GM23338 (cell line): ENCODE measurements at regions not wholly inside any gene's neighbourhood (a gene's known extent, or its start where the extent isn't known, plus 50 kb on each side); places are given as distances from the start of the nearest gene placed in this dataset.

Experiments used
- ATAC-seq: fragments of 200-7000 bp; cut with Tn5 transposase; 3 replicates; pipeline ENCODE4 v1.9.1; 2020
- DNase-seq: peaks from one replicate; pipeline ENCODE4 v3.0.0-alpha.2; 2015; ENCODE audit warnings: low spot score
- H2AFZ ChIP-seq: fragments of 200-600 bp; sonication (generic); 2 replicates; pipeline ENCODE4 v1.8.0; 2016; ENCODE audit warnings: antibody characterized with exemption, mild to moderate bottlenecking, moderate library complexity
- H3F3A ChIP-seq: fragments of 200-600 bp; sonication (generic); replicated peaks from 2 replicates; pipeline ENCODE4 v1.8.0; 2017; ENCODE audit warnings: antibody characterized with exemption, mixed run types, low read depth
- H3K27ac ChIP-seq: fragments of 200-600 bp; sonication (generic); 2 replicates; pipeline ENCODE4 v1.6.1; 2016; ENCODE audit warnings: low read depth
- H3K27me3 ChIP-seq: fragments of 200-600 bp; sonication (generic); 2 replicates; pipeline ENCODE4 v1.8.0; 2016; ENCODE audit warnings: mild to moderate bottlenecking, mixed run types, moderate library complexity; ENCODE audit not compliant: insufficient read depth
- H3K36me3 ChIP-seq: fragments of 200-600 bp; sonication (generic); 2 replicates; pipeline ENCODE4 v1.8.0; 2016; ENCODE audit warnings: mild to moderate bottlenecking; ENCODE audit not compliant: insufficient read depth
- H3K4me1 ChIP-seq: fragments of 200-600 bp; sonication (generic); 2 replicates; pipeline ENCODE4 v1.8.0; 2016; ENCODE audit warnings: mild to moderate bottlenecking, moderate library complexity; ENCODE audit not compliant: insufficient read depth
- H3K4me2 ChIP-seq: fragments of 200-600 bp; sonication (generic); 2 replicates; pipeline ENCODE4 v1.7.1; 2017; ENCODE audit warnings: mixed run types
- H3K4me3 ChIP-seq: fragments of 200-600 bp; sonication (generic); 2 replicates; pipeline ENCODE4 v1.6.1; 2016; ENCODE audit warnings: mixed run types
- H3K79me2 ChIP-seq: fragments of 200-600 bp; sonication (generic); replicated peaks from 2 replicates; pipeline ENCODE4 v1.8.0; 2017; ENCODE audit warnings: mild to moderate bottlenecking; ENCODE audit not compliant: insufficient read depth
- H3K9me2 ChIP-seq: fragments of 200-600 bp; sonication (generic); 2 replicates; pipeline ENCODE4 v1.8.0; 2017; ENCODE audit not compliant: insufficient read depth
- H4K20me1 ChIP-seq: fragments of 200-600 bp; sonication (generic); replicated peaks from 2 replicates; pipeline ENCODE4 v1.8.0; 2017; ENCODE audit warnings: mild to moderate bottlenecking; ENCODE audit not compliant: insufficient read depth
- H3K27ac Mint-ChIP-seq: 2 replicates; pipeline ENCODE4 v1.8.0; 2020; ENCODE audit warnings: inconsistent platforms, mild to moderate bottlenecking, moderate library complexity, mixed read lengths
- H3K27me3 Mint-ChIP-seq: 3 replicates; pipeline ENCODE4 v1.8.0; 2022; ENCODE audit warnings: low read depth, mild to moderate bottlenecking, moderate library complexity, mixed read lengths, inconsistent platforms; ENCODE audit not compliant: insufficient read depth, poor library complexity
- H3K36me3 Mint-ChIP-seq: 3 replicates; pipeline ENCODE4 v1.8.0; 2021; ENCODE audit warnings: low read depth, mild to moderate bottlenecking, inconsistent platforms, moderate library complexity, mixed read lengths
- H3K4me1 Mint-ChIP-seq: 3 replicates; pipeline ENCODE4 v1.8.0; 2020; ENCODE audit warnings: mild to moderate bottlenecking, inconsistent platforms, mixed read lengths
- H3K4me3 Mint-ChIP-seq: 3 replicates; pipeline ENCODE4 v1.8.0; 2021; ENCODE audit warnings: moderate library complexity, mild to moderate bottlenecking, inconsistent platforms, mixed read lengths
- H3K9me3 Mint-ChIP-seq: 3 replicates; pipeline ENCODE4 v1.8.0; 2020; ENCODE audit warnings: moderate library complexity, mild to moderate bottlenecking, inconsistent platforms, mixed read lengths
- CREB1 ChIP-seq: fragments of 250-450 bp; sonication (Bioruptor Pico); IDR thresholded peaks from 2 replicates; pipeline ENCODE4 v1.5.0; 2020; ENCODE audit warnings: low read depth, mild to moderate bottlenecking, moderate library complexity
- CTCF ChIP-seq, 2 experiments: fragments of 200-600 bp in 1 of 2; sonication (generic) in 1 of 2; conservative IDR thresholded peaks; 2 replicates each; pipeline versions ENCODE4 v1.5.1 to v1.6.1; 2016 to 2017; ENCODE audit warnings: antibody characterized with exemption in 2 of 2, low read depth in 2 of 2, mild to moderate bottlenecking in 2 of 2, moderate library complexity in 1 of 2
- REST ChIP-seq: IDR thresholded peaks from one replicate; pipeline ENCODE4 v1.6.1; 2018; ENCODE audit warnings: antibody characterized with exemption; ENCODE audit not compliant: unreplicated experiment
- ZNF114 ChIP-seq: fragments of 250-450 bp; sonication (Bioruptor Pico); IDR thresholded peaks from 2 replicates; pipeline ENCODE4 v1.5.0; 2020; ENCODE audit warnings: mild to moderate bottlenecking, moderate library complexity
- TF ChIP-seq, protein P1 (sequence below): fragments of 250-450 bp; sonication (Bioruptor Pico); IDR thresholded peaks from 2 replicates; pipeline ENCODE4 v1.5.0; 2020; ENCODE audit warnings: mild to moderate bottlenecking, moderate library complexity

- TF ChIP-seq, protein P1, sequence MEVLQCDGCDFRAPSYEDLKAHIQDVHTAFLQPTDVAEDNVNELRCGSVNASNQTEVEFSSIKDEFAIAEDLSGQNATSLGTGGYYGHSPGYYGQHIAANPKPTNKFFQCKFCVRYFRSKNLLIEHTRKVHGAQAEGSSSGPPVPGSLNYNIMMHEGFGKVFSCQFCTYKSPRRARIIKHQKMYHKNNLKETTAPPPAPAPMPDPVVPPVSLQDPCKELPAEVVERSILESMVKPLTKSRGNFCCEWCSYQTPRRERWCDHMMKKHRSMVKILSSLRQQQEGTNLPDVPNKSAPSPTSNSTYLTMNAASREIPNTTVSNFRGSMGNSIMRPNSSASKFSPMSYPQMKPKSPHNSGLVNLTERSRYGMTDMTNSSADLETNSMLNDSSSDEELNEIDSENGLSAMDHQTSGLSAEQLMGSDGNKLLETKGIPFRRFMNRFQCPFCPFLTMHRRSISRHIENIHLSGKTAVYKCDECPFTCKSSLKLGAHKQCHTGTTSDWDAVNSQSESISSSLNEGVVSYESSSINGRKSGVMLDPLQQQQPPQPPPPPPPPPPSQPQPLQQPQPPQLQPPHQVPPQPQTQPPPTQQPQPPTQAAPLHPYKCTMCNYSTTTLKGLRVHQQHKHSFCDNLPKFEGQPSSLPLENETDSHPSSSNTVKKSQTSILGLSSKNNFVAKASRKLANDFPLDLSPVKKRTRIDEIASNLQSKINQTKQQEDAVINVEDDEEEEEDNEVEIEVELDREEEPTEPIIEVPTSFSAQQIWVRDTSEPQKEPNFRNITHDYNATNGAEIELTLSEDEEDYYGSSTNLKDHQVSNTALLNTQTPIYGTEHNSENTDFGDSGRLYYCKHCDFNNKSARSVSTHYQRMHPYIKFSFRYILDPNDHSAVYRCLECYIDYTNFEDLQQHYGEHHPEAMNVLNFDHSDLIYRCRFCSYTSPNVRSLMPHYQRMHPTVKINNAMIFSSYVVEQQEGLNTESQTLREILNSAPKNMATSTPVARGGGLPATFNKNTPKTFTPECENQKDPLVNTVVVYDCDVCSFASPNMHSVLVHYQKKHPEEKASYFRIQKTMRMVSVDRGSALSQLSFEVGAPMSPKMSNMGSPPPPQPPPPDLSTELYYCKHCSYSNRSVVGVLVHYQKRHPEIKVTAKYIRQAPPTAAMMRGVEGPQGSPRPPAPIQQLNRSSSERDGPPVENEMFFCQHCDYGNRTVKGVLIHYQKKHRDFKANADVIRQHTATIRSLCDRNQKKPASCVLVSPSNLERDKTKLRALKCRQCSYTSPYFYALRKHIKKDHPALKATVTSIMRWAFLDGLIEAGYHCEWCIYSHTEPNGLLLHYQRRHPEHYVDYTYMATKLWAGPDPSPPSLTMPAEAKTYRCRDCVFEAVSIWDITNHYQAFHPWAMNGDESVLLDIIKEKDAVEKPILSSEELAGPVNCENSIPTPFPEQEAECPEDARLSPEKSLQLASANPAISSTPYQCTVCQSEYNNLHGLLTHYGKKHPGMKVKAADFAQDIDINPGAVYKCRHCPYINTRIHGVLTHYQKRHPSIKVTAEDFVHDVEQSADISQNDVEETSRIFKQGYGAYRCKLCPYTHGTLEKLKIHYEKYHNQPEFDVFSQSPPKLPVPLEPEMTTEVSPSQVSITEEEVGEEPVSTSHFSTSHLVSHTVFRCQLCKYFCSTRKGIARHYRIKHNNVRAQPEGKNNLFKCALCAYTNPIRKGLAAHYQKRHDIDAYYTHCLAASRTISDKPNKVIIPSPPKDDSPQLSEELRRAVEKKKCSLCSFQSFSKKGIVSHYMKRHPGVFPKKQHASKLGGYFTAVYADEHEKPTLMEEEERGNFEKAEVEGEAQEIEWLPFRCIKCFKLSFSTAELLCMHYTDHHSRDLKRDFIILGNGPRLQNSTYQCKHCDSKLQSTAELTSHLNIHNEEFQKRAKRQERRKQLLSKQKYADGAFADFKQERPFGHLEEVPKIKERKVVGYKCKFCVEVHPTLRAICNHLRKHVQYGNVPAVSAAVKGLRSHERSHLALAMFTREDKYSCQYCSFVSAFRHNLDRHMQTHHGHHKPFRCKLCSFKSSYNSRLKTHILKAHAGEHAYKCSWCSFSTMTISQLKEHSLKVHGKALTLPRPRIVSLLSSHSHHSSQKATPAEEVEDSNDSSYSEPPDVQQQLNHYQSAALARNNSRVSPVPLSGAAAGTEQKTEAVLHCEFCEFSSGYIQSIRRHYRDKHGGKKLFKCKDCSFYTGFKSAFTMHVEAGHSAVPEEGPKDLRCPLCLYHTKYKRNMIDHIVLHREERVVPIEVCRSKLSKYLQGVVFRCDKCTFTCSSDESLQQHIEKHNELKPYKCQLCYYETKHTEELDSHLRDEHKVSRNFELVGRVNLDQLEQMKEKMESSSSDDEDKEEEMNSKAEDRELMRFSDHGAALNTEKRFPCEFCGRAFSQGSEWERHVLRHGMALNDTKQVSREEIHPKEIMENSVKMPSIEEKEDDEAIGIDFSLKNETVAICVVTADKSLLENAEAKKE (CRISPR knock-in tag), result no peak
- TF ChIP-seq ZNF114 (CRISPR knock-in tag) (no peak), CREB1 (CRISPR knock-in tag) (no peak), REST (no peak)
Measured at GRCh38 chrX:125505207-125505606, 185.5 kb downstream of the TEX13C start (continued).

- no peak for DNase-seq
- H3K9me3 Mint-ChIP-seq, result no peaks in the 10 kb centered on the region; the same call in 2 of the 3 replicates
- H3K4me1 Mint-ChIP-seq, result no peaks in the 10 kb centered on the region
- TF ChIP-seq CTCF (conservative IDR thresholded peaks at IDR 0.05; ENCODE audit: low read depth in 2 of 2), result no peak
Measured at GRCh38 chrX:125507119-125507518, 187.4 kb downstream of the TEX13C start.

More at GRCh38 chrX:125507119-125507518, 187.4 kb downstream of the TEX13C start:
- H3K36me3 ChIP-seq, result no peaks in the 10 kb centered on the region
- no peaks in the 10 kb centered on the region for H3K36me3 Mint-ChIP-seq
- H3K4me3 Mint-ChIP-seq, result no peak overlapping the region
- no peaks in the 10 kb centered on the region for H3F3A ChIP-seq
- no peaks in the 10 kb centered on the region for H4K20me1 ChIP-seq
- H3K27me3 Mint-ChIP-seq, result peaks cover 3% of the 10 kb centered on the region
- no peak overlapping the region for H2AFZ ChIP-seq
- ATAC-seq, result no peak
- H3K27me3 ChIP-seq, result no peaks in the 10 kb centered on the region
- no peaks in the 10 kb centered on the region for H3K9me2 ChIP-seq
- no peak overlapping the region for H3K4me2 ChIP-seq
- H3K4me1 ChIP-seq, result no peaks in the 10 kb centered on the region
- H3K4me3 ChIP-seq, result no peak overlapping the region
- H3K27ac Mint-ChIP-seq, result no peak overlapping the region
- no peak overlapping the region for H3K27ac ChIP-seq
- H3K79me2 ChIP-seq, result no peaks in the 10 kb centered on the region
